Stimulated activated CD4-positive, alpha-beta T cell treated with anti-CD3 and anti-CD28 coated beads, Interleukin-4, amount 100 ng/mL, for 48 hours (primary cell): ENCODE measurements at regions not wholly inside any gene's neighbourhood (a gene's known extent, or its start where the extent isn't known, plus 50 kb on each side); places are given as distances from the start of the nearest gene placed in this dataset.

Source experiments
- DNase-seq, 2 donors: peaks; one replicate each; pipeline ENCODE4 v3.0.0-alpha.2; 2020; ENCODE audit warnings: low read depth in 2 of 2

- no peak for DNase-seq
Observed at GRCh38 chr2:180143633-180144337, 136.7 kb upstream of the CWC22 start.

- no peak for DNase-seq
Observed at GRCh38 chr2:180141600-180141999, 134.5 kb upstream of the CWC22 start.

GRCh38 chr2:180133736-180134135 is 126.6 kb upstream of the CWC22 start:
- DNase-seq = no peak

GRCh38 chr2:180130403-180130802 is 123.3 kb upstream of the CWC22 start:
- no peak for DNase-seq

GRCh38 chr2:180128861-180129260 is 121.8 kb upstream of the CWC22 start:
- no peak for DNase-seq

- peak; percentile 13 to 14 for DNase-seq
Observed at GRCh38 chr2:180125245-180125962, 118.3 kb upstream of the CWC22 start.

GRCh38 chr2:180124273-180125139 is 117.4 kb upstream of the CWC22 start:
- no peak for DNase-seq

- no peak for DNase-seq
Observed at GRCh38 chr2:180122874-180123273, 115.8 kb upstream of the CWC22 start.

- no peak for DNase-seq
Observed at GRCh38 chr2:180115675-180116074, 108.6 kb upstream of the CWC22 start.

- DNase-seq = no peak
Observed at GRCh38 chr2:180115269-180115668, 108.2 kb upstream of the CWC22 start.

- DNase-seq = no peak
Observed at GRCh38 chr2:180111901-180112300, 104.8 kb upstream of the CWC22 start.

- no peak for DNase-seq
Observed at GRCh38 chr2:180110469-180110868, 103.4 kb upstream of the CWC22 start.

GRCh38 chr2:180101846-180102245 is 94.7 kb upstream of the CWC22 start:
- DNase-seq = no peak

GRCh38 chr2:180099308-180099707 is 92.2 kb upstream of the CWC22 start:
- DNase-seq = no peak

- no peak for DNase-seq
Observed at GRCh38 chr2:180085144-180085543, 78.0 kb upstream of the CWC22 start.

- DNase-seq = no peak
Observed at GRCh38 chr2:180077295-180077906, 70.3 kb upstream of the CWC22 start.

GRCh38 chr2:180075870-180076269 is 68.8 kb upstream of the CWC22 start:
- no peak for DNase-seq

GRCh38 chr2:180071797-180072196 is 64.7 kb upstream of the CWC22 start:
- no peak for DNase-seq

- no peak for DNase-seq
Observed at GRCh38 chr2:180063494-180064092, 56.5 kb upstream of the CWC22 start.

- DNase-seq = no peak
Observed at GRCh38 chr2:180062178-180062577, 55.1 kb upstream of the CWC22 start.

GRCh38 chr2:180061546-180061945 is 54.4 kb upstream of the CWC22 start:
- DNase-seq = no peak

GRCh38 chr2:180061085-180061484 is 54.0 kb upstream of the CWC22 start:
- no peak for DNase-seq
